GM10847 (cell line): ENCODE measurements at regions not wholly inside any gene's neighbourhood (a gene's known extent, or its start where the extent isn't known, plus 50 kb on each side); places are given as distances from the start of the nearest gene placed in this dataset.

Experiments
- POLR2A ChIP-seq: IDR thresholded peaks from 2 replicates; pipeline ENCODE4 v1.6.1; 2011; ENCODE audit not compliant: insufficient read length; ENCODE audit errors: extremely low read depth

DNA sequence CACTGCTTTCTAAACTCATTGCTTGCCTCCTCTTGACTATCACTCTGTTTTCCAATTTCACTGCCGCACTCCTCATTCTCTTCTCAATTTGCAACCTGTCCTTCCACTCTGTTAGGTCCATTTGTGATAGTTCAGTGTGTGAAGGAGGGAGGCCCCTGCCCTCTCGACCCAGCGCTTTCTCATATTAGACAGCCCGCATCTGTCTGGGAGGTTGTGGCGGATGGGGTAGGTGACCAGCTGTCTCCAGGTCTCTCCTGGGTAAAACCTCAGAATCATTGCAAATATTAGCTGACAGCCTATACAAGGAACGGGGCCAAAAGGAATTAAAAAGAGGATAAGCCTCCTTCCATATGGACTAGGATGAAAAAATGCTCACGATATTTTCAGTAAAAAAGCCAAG lies 358.3 kb downstream of the SHQ1 start:
- TF ChIP-seq POLR2A, result no peak

DNA sequence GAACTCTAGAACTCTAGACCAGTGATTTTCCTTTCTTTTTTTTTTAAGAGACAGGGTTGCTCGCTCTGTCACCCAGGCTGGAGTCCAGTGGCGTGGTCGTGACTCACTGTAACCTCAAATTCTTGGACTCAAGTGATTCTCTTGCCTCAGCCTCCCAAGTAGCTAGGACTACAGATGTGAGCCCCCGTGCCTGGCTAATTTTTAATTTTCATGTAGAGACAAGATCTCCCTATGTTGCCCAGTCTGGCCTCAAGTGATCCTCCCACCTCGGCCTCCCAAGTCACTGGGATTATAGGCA lies 359.6 kb downstream of the SHQ1 start:
- TF ChIP-seq POLR2A, result no peak

DNA sequence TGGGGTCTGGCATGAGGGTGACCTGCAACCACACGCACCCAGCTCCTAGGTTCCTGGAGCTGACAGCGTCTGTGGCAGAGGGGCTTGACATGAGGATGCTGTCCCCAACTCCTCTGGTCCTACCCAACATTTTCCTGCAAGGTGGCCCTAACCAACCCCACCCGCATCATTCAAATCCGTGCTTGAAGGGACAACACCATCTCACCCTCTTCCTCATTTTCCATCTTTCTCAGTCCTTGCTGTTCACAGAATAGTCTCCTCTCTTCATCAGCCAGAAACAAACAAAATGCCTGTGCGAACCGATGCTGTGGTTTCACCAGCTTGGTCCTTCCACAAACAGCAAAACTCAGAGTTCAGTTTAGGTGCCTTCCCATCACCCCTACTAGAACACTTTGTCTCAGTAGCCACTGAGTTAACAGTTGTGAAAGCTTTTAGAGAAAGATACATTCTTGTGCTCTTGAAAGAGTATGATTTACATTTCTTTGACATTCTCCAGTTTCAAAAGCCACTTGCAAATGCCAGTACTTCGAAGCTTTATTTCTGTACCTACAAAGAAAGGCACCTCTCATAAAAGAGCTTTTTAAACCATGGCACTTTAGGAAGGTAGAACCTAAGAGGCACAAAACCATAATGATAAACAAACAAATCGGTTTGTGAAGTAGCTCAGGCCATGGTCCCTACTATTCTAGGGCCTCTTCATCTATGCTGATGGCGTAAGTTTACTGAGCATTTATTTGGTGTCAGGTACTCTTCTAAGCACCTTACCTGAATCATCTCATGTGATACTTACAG lies 360.1 kb downstream of the SHQ1 start:
- TF ChIP-seq POLR2A, result no peak

DNA sequence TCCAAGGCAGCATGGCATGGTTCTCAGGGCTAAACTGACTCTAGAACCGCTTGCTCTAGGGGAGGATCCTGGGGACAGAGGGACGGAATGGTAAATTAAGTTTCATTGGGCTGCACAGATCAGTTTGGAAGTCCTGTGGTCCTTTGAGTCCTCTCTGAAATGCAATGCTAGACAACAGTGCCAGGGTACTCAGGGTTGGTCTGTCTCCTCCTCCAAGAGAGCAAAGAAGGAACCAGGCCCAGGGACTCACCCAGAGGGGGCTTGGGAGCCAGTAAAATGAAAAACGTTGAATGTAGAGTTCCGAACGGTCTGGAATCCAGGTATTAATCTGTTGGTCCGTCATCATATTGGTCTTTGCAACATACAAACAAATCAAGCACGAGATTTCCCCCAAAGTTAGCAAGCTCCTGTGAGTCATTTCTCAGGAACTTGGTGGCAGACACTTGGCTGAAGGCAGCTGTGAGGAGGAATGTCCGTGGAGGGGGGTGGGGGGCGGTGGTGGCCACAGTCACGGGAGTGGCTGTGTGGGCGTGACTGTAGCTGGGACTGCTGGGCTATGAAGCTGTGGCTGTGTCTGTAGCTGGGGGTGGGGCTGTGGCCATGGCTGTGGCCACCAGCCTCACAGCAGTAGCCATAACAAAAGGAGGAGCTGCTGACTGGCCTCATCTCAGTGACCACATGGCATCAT lies 361.0 kb downstream of the SHQ1 start:
- no peak for TF ChIP-seq POLR2A

DNA sequence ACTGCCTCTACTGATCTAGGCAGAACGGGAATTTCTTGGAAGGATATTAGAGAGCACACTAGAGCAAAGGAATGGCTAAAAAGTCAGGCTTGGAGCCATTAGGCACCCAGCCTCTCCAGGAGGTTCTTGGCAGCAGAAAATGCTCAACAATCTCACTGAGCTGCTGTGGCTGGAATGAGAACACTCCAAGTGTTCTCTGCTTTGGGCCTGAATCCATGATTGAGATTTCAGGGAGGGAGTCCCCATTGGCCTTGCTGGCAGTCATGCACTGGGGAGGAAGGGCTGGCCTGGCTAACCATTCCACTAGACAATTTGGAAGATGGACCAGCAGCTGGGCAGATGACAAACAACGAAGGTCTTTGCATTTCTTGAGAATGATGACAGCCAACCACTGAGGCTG lies 362.6 kb downstream of the SHQ1 start:
- TF ChIP-seq POLR2A, result no peak

DNA sequence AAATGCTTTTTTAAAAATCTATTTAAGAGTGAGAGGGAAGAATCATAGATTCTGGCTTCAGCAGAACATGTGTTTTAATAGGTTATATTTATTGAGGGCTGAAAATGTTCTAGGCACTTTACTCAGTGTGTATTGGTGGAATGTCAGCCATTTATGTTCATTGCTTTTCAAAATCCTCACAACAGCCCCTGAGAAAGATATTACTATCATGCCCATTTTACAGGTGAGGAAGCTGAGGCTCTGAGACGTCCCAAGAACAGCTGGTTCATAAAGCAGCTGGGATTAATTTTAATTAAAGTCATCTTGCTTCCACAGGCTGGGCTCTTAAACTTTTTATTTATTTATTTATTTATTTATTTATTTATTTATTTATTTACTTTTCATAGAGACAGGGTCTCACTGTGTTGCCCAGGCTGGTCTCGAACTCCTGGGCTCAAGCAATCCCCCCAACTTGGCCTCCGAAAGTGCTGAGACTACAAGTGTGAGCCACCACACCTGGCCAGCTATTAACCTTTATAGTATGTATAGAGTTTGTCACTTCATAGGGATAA lies 364.6 kb downstream of the SHQ1 start:
- no peak for TF ChIP-seq POLR2A

DNA sequence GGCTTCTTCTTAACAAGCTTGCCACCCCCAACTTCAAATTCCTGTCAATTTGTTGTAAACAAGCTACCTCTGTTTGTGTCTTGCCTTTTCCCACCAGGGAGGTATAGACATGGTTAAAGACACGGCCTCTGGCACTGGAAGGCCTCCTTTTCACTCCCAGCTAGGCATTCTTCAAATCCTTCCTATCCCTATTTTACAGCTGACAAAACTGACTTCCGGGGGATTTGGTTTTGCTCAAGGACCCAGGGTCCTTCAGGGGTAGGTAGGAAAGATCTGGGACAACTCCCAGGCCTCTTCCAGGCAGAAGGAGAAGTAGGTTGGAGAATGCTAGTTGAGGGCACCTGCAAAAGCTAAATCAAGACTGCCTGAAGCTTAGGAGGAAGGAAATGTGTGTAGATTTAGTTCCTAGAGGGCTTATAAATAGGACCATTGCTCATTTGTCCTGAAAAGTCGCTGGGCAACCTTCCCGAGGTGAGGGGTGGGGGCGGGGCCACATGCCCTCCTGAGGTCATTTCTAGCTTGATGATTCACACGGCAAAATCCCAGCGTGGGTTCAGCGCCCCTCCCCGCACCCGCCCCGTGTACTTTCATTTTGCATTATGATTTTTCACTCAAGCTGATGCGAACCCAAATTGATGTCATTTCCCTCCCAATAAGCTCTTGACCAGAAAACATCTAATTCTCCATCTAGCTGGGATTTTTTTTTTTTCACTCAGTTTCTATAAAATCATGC lies 365.5 kb downstream of the SHQ1 start:
- no peak for TF ChIP-seq POLR2A

DNA sequence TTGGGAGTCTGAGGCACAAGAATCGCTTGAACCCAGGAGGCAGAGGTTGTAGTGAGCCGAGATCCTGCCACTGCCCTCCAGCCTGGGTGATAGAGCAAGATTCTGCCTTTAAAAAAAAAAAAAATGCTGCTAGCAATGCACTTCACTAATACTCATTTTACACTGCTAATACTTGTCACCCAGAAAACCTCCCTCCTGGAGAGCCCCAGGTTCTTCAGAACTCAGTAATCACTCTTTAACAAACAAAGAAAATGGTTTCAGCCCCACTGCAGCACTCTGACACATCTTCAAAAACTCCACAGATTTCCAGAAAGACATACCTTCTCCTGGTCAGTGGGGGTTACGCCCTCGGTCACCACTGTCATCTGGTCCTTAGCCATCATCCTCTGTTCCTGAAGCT lies 366.7 kb downstream of the SHQ1 start:
- TF ChIP-seq POLR2A, result no peak

DNA sequence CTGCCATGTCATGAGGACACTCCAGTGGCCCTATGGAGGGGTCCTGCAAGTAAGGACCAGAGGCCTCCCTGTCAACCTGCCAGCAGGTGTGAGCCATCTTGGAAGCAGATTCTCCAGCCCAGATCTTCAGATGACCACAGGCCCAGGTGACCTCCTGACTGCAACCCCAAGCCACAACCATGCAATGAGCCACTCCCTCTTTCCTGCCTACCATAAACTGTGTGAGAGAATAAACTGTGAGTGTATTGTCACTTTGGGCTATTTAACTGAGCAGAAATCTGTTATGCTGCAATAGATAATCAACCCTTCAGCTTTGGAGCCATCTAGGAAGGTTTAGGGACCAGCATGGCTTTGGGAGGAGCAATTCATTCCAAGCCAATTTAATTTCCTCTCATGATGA lies 367.9 kb downstream of the SHQ1 start:
- no peak for TF ChIP-seq POLR2A

DNA sequence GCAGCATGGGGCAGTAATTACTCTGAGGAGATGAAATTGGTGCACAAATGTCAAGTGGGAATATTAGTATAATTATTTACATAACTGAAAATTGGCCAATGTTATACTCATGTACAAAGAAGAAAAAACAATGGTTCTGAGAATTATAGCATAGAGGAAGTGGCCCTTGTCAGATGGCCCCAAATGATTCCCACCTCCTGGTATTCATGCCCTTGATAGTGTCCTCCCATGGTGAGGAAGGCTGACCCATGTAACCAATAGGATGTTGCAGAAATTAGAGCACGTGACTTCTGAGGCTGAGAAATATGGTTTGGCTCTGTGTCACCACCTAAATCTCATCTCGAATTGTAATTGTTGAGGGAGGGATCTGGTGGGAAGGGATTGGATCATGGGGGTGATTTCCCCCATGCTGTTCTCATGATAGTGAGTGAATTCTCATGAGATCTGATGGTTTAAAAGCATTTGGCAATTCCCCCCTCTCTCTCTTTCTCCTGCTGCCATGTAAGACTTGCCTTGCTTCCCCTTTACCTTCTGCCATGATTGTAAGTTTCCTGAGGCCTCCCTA lies 368.5 kb downstream of the SHQ1 start:
- TF ChIP-seq POLR2A, result no peak

DNA sequence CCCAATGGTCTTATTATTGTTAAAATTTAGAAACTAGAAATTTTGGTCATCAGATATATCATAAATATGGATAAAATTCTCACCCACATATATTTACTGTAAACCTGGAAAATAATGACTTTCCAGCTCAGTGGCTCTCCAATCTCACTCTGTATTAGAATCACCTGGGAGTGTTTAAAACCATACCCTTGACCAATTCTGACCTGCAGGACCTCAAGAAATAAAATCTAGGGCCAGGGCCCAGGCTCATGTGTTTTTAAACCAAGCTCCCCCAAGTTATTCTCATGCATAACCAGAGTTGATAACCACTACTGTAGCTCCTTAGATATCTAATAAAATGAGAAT lies 372.1 kb downstream of the SHQ1 start:
- TF ChIP-seq POLR2A, result no peak

DNA sequence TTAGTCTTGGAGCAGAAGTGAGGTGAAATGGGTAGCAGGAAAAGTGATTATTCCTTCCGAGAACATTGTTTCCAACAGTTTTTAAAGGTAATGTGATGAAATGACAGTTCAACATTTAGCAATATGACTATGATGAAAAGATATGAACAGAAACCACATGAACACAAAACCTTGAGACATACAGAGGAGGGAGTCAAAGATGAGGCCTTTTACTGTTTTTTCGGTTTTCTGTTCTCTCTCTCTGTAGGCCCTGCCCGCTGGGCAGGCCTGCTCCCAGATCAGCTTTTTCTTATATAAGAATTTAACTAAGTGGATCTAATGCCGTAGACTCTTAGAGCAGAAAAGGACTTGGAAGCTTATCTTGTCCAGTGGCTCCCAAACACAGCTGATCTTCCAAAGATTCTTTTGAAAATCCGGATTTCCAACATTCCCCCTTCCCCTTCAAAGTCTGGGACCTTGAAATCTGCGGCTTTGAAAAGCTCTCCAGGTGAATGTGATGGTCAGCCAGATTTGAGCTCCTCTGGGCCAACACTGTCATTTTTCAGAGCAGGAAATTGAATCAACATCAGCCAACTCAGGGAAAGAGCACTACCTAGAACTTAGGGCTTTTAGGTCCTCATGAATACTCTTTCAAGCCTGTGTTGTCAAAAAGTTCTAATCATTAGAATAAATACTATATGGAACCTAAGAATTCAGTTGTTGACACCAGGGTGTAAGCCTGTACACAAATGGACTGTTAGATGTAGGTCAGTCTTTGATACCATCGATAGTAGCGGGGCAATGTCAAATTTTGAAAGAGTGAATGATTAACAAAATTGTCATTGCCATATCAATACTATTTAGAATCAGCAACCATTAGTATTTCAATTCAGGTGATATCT lies 372.7 kb downstream of the SHQ1 start:
- TF ChIP-seq POLR2A, result no peak

DNA sequence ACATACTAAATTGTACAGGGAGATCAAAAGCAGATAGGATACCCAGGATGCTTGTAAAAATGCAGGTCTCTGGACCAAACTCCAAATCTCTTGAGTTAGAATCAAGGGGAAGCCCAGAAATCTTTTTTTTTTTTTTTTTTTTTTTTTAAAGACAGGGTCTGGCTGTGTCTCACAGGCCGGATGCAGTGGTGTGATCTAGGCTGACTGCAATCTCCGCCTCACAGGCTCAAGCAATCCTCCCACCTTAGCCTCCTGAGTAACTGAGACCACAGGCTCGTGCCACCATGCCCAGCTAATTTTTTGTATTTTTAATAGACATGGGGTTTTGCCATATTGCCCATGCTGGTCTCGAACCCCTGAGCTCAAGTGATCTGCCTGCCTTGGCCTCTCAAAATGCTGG lies 373.5 kb downstream of the SHQ1 start:
- TF ChIP-seq POLR2A, result no peak

DNA sequence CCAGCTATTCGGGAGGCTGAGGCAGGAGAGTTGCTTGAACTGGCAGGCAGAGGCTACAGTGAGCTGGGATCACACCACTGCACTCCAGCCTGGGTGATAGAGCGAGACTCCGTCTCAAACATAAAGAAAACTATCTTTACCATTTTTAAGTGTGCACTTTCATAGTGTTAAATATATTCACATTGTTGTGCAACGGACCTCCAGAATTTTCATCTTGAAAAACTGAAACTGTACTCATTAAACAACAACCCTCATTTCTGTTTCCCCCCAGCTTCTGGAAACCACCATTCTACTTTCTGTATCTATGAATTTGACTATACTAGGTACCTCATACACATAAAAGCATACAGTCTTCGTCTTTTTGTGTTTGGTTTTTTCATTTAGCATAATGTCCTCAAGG lies 375.1 kb downstream of the SHQ1 start:
- TF ChIP-seq POLR2A, result no peak

DNA sequence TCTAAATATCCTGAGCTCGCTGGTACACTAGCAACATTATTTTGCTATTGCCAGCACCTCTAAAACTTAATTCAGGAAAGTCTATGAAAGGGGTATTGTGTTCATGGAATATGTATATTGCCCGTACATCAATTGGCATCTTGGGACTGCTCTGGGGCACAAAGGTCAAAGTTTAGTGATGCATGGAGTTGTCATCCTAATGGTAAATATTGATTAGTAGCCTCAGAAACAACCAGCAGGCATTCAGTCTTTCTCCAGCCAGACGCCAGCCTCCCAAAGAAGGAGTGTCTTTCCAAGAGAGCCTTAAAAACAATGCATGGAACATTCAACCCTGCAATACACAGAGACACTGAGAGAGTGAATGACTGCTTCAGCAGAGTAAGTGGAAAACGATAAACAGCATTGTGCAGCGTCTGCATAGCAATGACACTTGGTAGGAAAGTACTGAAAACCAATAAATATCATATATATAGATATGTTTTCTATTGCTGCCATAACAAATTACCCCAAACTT lies 377.3 kb downstream of the SHQ1 start:
- no peak for TF ChIP-seq POLR2A

DNA sequence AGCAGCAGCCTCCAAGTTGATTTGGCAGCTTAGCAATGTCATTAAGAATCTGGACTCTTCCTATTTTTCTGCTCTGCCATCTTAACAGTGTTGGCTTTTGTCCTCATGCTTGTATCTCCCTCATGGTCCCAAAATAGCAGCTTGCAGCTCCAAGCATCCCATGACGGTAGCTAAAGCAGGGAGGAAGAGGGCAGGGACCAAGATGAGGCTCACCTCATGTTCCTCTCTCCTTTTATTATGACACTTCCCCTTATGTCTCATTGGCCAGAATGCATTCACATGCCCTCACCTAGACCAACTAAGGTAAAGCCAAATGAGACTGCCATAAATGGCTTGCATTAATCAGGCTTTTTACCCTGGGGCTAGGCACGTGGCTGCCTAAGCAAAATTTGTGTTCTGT lies 382.4 kb downstream of the SHQ1 start:
- TF ChIP-seq POLR2A, result no peak
